Limb (tissue), 2 donors: ENCODE measurements at regions not wholly inside any gene's neighbourhood (a gene's known extent, or its start where the extent isn't known, plus 50 kb on each side); places are given as distances from the start of the nearest gene placed in this dataset.
"Not testable (repeated sequence)": the region's sequence is repeated elsewhere in the genome, so short reads cannot be mapped to it uniquely, and the experiment has no call there.

ENCODE experiments used
- DNase-seq, 2 donors: peaks; one replicate each; pipeline ENCODE4 v3.0.0-alpha.2; 2016; ENCODE audit errors: extremely low spot score in 2 of 2

DNA sequence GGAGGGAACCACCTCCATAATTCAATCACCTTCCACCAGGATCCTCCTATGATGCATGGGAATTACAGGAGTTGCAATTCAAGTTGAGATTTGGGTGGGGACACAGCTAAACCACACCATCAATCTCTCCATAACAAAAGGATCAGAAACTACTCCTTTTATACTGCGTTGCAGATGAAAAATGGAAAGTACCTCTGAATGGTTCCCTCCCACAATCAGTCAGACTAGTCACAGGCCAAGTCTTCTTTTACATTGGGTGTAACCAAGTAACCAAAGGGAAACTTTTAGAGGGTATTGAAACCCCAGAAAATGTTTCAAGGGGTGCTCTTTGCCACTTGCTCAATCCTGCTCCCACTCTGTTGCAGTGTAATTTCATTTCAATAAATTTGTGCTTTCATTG lies 504.3 kb upstream of the CNTN3 start:
- DNase-seq, result no peak

- no peak for DNase-seq
These were observed 512.1 kb upstream of the CNTN3 start for GRCh38 chr3:75126556-75126955.

- no peak for DNase-seq
These were observed 514.6 kb upstream of the CNTN3 start for GRCh38 chr3:75129101-75129500.

GRCh38 chr3:75136100-75136897 lies 521.8 kb upstream of the CNTN3 start:
- DNase-seq, result no peak

DNA sequence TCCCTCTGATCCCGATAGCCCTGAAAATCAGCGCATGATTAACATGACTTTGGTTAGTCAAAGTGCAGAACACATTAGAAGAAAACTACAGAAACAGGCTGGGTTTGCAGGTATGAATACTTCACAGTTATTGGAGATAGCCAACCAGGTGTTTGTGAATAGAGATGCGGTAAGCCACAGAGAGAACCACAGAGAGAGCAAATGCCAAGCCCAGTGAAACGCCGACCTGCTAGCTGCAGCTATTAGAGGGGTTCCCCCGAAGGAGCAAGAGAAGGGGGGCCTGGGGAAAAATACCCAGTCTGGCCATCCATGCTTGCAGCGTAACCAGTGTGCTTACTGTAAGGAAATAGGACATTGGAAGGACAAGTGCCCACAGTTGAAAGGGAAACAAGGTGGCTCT lies 523.9 kb upstream of the CNTN3 start:
- no peak for DNase-seq

DNA sequence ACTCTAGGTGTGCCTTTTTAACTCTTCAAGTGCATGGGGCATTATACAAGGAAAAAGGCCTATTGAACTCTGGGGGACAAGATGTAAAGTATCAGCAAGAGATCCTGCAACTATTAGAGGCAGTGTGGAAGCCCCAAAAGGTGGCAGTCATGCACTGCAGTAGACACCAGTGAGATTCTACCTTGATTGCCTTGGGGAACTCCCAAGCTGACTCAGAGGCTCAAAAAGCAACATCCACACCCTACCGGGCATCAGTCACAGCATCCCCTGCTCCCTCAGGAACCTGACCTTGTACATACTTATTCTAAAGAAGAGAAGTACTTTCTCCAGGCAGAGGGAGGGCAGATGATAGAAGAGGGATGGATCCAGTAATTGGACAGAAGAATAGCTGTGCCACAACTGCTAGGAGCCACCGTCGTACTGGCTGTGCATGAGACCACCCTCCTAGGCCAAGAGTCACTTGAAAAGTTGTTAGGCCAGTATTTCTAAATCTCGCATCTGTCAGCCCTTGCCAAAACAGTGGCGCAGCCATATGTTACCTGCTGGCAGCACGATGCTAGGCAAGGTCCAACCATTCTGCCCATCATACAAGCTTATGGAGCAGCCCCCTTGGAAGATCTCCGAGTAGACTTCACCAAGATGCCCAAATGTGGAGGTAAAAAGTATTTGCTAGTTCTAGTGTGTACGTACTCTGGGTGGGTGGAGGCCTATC lies 523.1 kb upstream of the FRG2C start:
- no peak for DNase-seq

DNA sequence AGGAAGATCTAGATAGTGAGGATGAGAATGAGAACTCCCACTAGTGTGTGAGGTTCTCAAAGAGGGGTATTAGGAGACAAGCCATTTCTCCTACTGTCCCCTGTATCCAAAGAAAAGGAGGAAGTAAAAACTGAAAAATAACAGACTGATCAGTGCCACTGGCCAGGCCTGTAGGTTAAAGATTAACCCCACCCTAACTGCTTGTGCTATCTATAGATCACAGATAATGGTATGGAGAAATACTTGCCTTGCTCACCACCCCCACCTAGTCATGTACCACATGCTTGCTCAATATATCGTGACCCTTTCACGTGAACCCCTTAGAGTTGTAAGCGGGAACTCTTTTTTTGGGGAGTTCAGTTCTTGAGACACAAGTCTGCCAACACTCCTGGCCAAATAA lies 519.7 kb upstream of the FRG2C start:
- no peak for DNase-seq

DNA sequence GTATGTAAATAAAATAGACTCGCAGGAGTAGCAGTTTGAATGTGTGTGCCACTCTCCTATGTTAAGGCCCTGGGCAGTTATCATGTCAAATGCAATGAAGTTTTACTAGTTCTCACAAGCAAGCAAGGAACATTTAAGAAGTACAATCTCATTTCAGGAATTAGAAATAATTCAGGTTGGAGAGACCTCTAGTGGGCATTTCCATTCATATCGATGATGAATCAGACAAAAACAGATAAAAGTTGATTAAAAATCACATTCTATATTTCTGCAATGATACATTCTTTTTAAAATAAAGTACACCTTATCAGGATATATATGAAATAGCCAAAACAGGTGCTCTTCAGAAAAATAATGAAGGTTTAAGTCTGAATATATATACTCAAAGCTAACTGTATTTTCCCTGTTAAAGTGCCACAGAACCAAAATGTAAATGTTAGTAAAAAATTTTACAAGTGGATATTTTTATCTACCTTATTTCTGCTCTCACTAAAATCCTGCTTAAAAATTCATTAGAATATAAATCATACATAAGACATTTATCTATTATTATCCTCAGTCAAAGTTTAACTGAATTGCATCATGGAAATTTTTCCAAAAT lies 492.4 kb upstream of the FRG2C start:
- DNase-seq, result peak in 1 of 2 donors; percentile 65

DNA sequence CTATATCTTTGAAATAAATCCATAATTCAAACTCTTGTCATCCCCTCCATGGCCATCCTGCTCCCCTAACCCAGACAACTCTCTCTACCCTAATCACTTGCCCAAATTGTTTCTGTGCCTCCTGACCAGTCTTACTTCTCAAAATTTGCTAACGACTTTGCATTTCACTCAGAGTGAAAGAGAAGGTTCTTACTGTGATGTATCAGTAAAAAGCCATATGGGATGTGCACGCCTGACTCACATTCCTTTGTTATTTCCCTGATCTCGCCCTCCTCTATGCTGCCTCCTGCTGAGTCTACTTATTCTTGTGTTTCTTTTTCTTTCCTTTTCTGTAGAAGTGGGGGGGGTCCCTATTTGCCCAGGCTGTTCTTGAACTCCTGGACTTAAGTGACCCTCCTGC lies 487.2 kb upstream of the FRG2C start:
- DNase-seq, result no peak

GRCh38 chr3:75180235-75180944 lies 483.7 kb upstream of the FRG2C start:
- no peak for DNase-seq

- no peak for DNase-seq
These were observed 483.2 kb upstream of the FRG2C start for GRCh38 chr3:75180945-75181298.

- no peak for DNase-seq
These were observed 475.2 kb upstream of the FRG2C start for GRCh38 chr3:75188962-75189361.

DNA sequence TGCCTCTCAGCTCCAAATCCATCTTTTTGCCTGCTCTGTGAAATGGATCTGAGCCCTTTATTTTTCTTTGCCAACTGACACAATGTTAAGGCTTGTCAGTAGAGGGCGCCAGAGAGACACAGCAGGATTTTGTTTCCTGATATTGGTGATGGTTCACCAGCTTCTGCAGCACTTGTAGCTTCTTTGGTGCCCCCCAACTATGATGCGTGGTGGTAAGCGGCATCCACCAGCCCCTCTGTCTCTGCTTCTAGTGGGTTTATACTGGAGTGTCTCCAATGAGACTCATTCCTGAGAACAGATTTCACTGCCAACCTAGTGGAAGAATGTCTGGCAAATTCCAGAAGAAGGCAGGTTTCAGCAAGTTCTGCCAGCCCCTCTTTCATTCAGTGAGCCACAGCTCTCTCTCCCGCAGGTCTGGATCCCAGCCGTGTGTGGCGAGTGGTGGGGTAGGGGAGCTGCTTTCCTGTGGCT lies 471.9 kb upstream of the FRG2C start:
- DNase-seq, result peak; percentile 30 to 50

- no peak for DNase-seq
These were observed 470.3 kb upstream of the FRG2C start for GRCh38 chr3:75193797-75194196.

- DNase-seq, result not testable (repeated sequence)
These were observed 449.8 kb upstream of the FRG2C start for GRCh38 chr3:75214332-75214731.

DNA sequence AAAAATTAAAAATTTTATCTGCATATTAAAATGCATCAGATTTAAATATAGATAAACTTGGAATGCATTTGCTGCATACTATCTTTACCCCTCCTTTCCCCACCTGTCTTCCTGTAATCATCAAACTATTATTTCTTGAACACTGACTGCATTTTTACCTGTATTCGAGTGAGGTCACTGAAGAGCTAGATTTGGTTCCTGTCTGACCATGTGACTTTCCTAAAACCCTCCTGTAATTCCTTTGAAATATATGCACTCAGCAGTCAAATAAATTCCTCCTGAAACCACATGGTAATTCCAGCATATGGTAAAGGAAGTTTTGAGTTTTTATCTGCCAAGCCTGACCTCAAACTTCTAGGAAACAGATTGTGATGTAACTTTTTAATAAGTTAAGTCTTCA lies 445.6 kb upstream of the FRG2C start:
- no peak for DNase-seq

DNA sequence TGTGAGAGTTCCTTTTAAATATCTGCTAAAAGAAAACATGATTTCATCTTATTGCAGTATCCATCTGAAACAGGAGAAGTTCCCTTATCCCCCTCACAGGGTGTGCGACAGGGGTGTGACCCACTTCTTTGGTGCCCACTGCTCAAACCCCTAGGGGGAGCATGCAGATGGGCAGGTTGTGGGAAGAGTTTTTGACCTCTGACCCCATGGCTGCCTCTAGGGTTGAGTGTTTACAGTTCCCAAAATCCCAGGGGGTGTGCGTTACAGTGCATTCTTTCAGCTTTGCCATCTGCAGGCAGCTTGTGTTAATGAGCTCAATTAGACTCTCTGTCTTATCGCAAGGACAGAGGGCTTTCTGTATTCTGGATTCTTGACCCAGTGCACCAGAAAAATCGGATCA lies 443.2 kb upstream of the FRG2C start:
- DNase-seq, result no peak

GRCh38 chr3:75224412-75224811 lies 439.7 kb upstream of the FRG2C start:
- no peak for DNase-seq

- DNase-seq, result no peak
These were observed 431.9 kb upstream of the FRG2C start for GRCh38 chr3:75232216-75232615.

DNA sequence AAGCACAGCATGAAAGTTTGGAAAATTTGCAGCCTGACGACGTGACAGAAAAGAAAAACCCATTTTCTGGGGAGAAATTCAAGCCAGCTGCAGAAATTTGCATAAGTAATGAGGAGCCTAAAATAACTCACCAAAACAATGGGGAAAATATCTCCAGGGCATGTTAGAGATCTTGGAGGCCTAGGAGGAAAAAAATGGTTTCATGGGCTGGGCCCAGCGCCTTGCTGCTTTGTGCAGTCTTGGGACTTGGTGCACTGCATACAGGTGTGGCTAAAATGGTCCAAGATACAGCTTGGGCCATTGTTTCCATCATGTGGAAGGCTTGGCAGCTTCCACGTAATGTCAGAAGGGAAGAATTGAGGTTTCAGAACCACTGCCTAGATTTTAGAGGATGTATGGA lies 428.5 kb upstream of the FRG2C start:
- DNase-seq, result no peak

DNA sequence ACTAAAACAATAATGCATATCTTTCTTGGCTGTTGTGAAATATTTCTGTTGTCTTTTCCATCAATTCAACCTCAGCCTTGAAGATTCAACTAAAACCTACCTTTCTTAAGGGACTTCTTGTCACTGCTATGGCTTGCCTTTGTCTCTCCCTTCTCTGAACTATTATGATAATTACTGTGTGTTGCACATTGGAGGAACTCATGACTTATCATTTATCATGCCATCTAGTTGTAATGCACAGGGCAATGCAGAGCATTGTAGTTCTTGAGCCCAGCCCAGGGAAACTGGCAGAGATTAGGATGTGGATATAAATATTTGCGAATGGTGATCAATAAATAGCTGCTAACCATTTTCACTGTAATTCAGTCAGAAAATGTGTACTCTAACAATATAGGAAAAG lies 427.1 kb upstream of the FRG2C start:
- no peak for DNase-seq

DNA sequence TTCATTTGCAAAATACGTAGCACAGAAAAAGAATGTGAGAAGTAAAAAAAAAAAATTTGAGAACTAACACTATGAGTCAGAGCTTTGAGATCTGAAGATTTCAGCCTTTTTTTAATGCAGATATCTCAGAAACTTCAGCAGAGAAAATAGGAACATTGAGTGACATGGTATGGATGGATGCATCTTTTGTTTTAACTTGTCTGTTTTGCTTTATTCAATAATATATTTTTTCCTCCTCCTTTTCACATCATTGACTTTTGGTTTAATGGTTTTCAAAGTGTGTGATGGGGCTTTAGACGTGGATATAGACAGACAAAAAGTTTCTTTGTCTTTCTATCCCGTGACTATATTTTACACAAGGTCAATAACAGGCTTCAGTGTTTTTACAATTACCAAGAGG lies 426.7 kb upstream of the FRG2C start:
- no peak for DNase-seq
